Mesothelial cell of epicardium (in vitro differentiated cells): ENCODE measurements at regions not wholly inside any gene's neighbourhood (a gene's known extent, or its start where the extent isn't known, plus 50 kb on each side); places are given as distances from the start of the nearest gene placed in this dataset.

ENCODE experiments used
- DNase-seq, 2 experiments: peaks; one replicate each; pipeline ENCODE4 v3.0.0; 2021; ENCODE audit warnings: low spot score in 2 of 2; ENCODE audit not compliant: unreplicated experiment in 2 of 2
- H3K27ac Mint-ChIP-seq: 2 replicates; pipeline ENCODE4 v1.8.0; 2021; ENCODE audit warnings: mixed read lengths
- H3K27me3 Mint-ChIP-seq: 2 replicates; pipeline ENCODE4 v1.8.0; 2021; ENCODE audit warnings: low read depth, mixed read lengths
- H3K36me3 Mint-ChIP-seq: 2 replicates; pipeline ENCODE4 v1.8.0; 2021; ENCODE audit warnings: mixed read lengths
- H3K4me1 Mint-ChIP-seq: 2 replicates; pipeline ENCODE4 v1.8.0; 2021; ENCODE audit warnings: mixed read lengths
- H3K4me3 Mint-ChIP-seq: 2 replicates; pipeline ENCODE4 v1.8.0; 2021; ENCODE audit warnings: mild to moderate bottlenecking, moderate library complexity, mixed read lengths
- H3K9me3 Mint-ChIP-seq: 2 replicates; pipeline ENCODE4 v1.8.0; 2021; ENCODE audit warnings: mixed read lengths
- CTCF ChIP-seq: fragments of 200-600 bp; sonication (generic); IDR thresholded peaks from one replicate; pipeline ENCODE4 v1.5.0; 2021; ENCODE audit warnings: antibody characterized with exemption; ENCODE audit not compliant: unreplicated experiment

- peaks cover 10% of the 10 kb centered on the region for H3K9me3 Mint-ChIP-seq
- no peaks in the 10 kb centered on the region for H3K36me3 Mint-ChIP-seq
- no peaks in the 10 kb centered on the region for H3K27me3 Mint-ChIP-seq
- H3K27ac Mint-ChIP-seq = peak overlapping the region; percentile 28
- no peak for DNase-seq
- H3K4me1 Mint-ChIP-seq = peaks cover 40% of the 10 kb centered on the region
- no peak overlapping the region for H3K4me3 Mint-ChIP-seq
- no peak for TF ChIP-seq CTCF
Observed at GRCh38 chr13:39895254-39895653, 239.8 kb downstream of the COG6 start.

DNA sequence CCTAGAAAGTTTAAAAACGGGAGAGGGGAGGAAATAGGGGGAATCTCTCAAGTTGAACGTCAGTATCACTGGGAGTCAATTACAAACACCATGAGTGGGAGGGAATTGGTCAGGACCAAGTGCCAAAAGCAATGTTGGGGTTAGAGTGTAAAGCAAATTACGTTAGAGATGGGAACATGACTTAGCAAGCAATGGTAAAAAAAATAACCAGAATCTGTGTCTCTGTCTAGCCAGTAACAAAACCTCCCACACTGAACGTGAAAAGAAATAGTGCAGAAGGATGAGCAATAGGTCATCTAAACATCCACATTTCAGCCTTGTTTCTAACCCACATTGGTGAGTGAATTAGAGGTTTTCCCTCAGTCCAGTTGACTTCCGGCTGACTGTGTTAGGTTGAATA, 242.2 kb downstream of the COG6 start:
- H3K36me3 Mint-ChIP-seq = no peaks in the 10 kb centered on the region
- peaks cover 53% of the 10 kb centered on the region for H3K4me1 Mint-ChIP-seq

GRCh38 chr13:39900106-39900750, 244.8 kb downstream of the COG6 start:
- peaks cover 28% of the 10 kb centered on the region for H3K4me1 Mint-ChIP-seq
- no peak for TF ChIP-seq CTCF
- no peak overlapping the region for H3K4me3 Mint-ChIP-seq
- DNase-seq = no peak
- H3K9me3 Mint-ChIP-seq = peaks cover 10% of the 10 kb centered on the region
- H3K27me3 Mint-ChIP-seq = no peaks in the 10 kb centered on the region
- no peaks in the 10 kb centered on the region for H3K36me3 Mint-ChIP-seq
- peak overlapping the region; percentile 40 for H3K27ac Mint-ChIP-seq

More for the DNA sequence above, 242.2 kb downstream of the COG6 start:
- Mint-ChIP-seq H3K27me3 (no peaks in the 10 kb centered on the region), H3K27ac (peak overlapping the region; percentile 31), H3K9me3 (peaks cover 10% of the 10 kb centered on the region), H3K4me3 (no peak overlapping the region)
- no peak for TF ChIP-seq CTCF
- no peak for DNase-seq

- no peaks in the 10 kb centered on the region for H3K36me3 Mint-ChIP-seq
- no peak for DNase-seq
- no peak overlapping the region for H3K4me3 Mint-ChIP-seq
- no peaks in the 10 kb centered on the region for H3K27me3 Mint-ChIP-seq
- no peak for TF ChIP-seq CTCF
- H3K27ac Mint-ChIP-seq = no peak overlapping the region
- peaks cover 5% of the 10 kb centered on the region for H3K9me3 Mint-ChIP-seq
- H3K4me1 Mint-ChIP-seq = peaks cover 20% of the 10 kb centered on the region
Observed at GRCh38 chr13:39904959-39905358, 249.5 kb downstream of the COG6 start.

DNA sequence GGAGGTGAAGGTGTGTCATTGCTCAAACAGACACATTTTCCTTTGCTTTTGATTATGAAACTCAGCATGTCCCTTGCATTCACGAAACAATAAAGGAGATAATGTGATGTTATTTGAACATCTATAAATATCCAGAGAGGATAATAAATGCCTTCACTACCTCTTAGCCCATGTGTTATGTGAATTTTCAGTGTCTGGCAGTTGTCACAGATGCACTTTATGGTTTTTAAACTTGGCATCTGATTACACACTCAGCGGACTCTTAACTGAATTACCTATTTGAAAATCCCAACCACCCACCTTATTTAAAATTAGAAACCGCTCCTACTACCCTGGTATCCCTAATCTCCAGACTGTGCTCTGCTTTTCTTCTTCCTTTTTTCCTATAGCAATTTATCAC, 254.2 kb downstream of the COG6 start:
- no peaks in the 10 kb centered on the region for H3K36me3 Mint-ChIP-seq
- no peak for TF ChIP-seq CTCF
- H3K4me1 Mint-ChIP-seq = peaks cover 11% of the 10 kb centered on the region
- H3K27ac Mint-ChIP-seq = no peak overlapping the region
- H3K9me3 Mint-ChIP-seq = peaks cover 5% of the 10 kb centered on the region
- DNase-seq = no peak
- no peaks in the 10 kb centered on the region for H3K27me3 Mint-ChIP-seq
- H3K4me3 Mint-ChIP-seq = no peak overlapping the region

GRCh38 chr13:39910041-39910440, 254.6 kb downstream of the COG6 start:
- H3K36me3 Mint-ChIP-seq = no peaks in the 10 kb centered on the region
- peaks cover 11% of the 10 kb centered on the region for H3K4me1 Mint-ChIP-seq
- no peak overlapping the region for H3K4me3 Mint-ChIP-seq
- H3K27me3 Mint-ChIP-seq = no peaks in the 10 kb centered on the region
- no peak overlapping the region for H3K27ac Mint-ChIP-seq
- no peak for DNase-seq
- peaks cover 5% of the 10 kb centered on the region for H3K9me3 Mint-ChIP-seq
- TF ChIP-seq CTCF = no peak
